HepG2 (cell line): ENCODE measurements at regions not wholly inside any gene's neighbourhood (a gene's known extent, or its start where the extent isn't known, plus 50 kb on each side); places are given as distances from the start of the nearest gene placed in this dataset.

Source experiments
- ATAC-seq: fragments of 200-7000 bp; cut with Tn5 transposase; 3 replicates; pipeline ENCODE4 v1.9.1; 2020; ENCODE audit warnings: mild to moderate bottlenecking, moderate library complexity
- BruUV-seq: library from RNA; stranded (reverse); fragments of 400-500 nt; replicated peaks from 2 replicates; lab custom pipeline; 2021; lab: Mats Ljungman, UMichigan
- CTCF ChIA-PET: fragments of 300-600 bp; formaldehyde crosslinking; extraction: SDS; loops from one replicate; lab custom pipeline; 2021; ENCODE audit warnings: low total read pairs, inconsistent platforms, low intra/inter-chr PET ratio; lab: Yijun Ruan, JAX
- POLR2A ChIA-PET: fragments of 350-600 bp; sonication (Branson Sonifier 250); formaldehyde crosslinking; loops from one replicate; lab custom pipeline; 2020; ENCODE audit warnings: antibody characterized with exemption, inconsistent platforms; lab: Yijun Ruan, JAX
- DNase-seq: peaks from one replicate; pipeline ENCODE4 v3.0.0-alpha.2; 2015; ENCODE audit warnings: low spot score
- FAIRE-seq: peaks from 3 replicates; lab custom pipeline; 2011; peaks lifted over from hg19 to GRCh38; lab: Jason Lieb, UNC
- H2AFZ ChIP-seq: one replicate; pipeline ENCODE4 v1.6.1; 2011; ENCODE audit warnings: low read length, inconsistent platforms
- H3K27ac ChIP-seq: fragments of 300-600 bp; 3 replicates; pipeline ENCODE4 v1.8.0; 2011; ENCODE audit warnings: mixed run types, mild to moderate bottlenecking, mixed read lengths, low read length, inconsistent platforms; ENCODE audit not compliant: insufficient read depth; ENCODE audit errors: extremely low read length
- H3K27me3 ChIP-seq, 2 experiments: fragments of 200-600 bp in 1 of 2; 2 replicates in 1 of 2; 3 replicates in 1 of 2; pipeline versions ENCODE4 v1.6.0 to v1.8.0; 2011; ENCODE audit warnings: low read length in 2 of 2, mild to moderate bottlenecking in 2 of 2, moderate library complexity in 2 of 2, inconsistent platforms in 1 of 2; ENCODE audit not compliant: insufficient read depth in 2 of 2, control insufficient read depth in 1 of 2
- H3K36me3 ChIP-seq, 2 experiments: fragments of 200-600 bp in 1 of 2; replicated peaks in 1 of 2; 2 replicates in 1 of 2; 3 replicates in 1 of 2; pipeline versions ENCODE4 v1.5.1 to v1.8.0; 2011; ENCODE audit warnings: low read length in 2 of 2, inconsistent platforms in 1 of 2; ENCODE audit not compliant: insufficient read depth in 2 of 2, control insufficient read depth in 1 of 2
- H3K4me1 ChIP-seq: 2 replicates; pipeline ENCODE4 v1.5.1; 2012; ENCODE audit warnings: low read length, inconsistent platforms; ENCODE audit not compliant: insufficient read depth
- H3K4me2 ChIP-seq: 2 replicates; pipeline ENCODE4 v1.6.0; 2011; ENCODE audit warnings: low read depth, low read length, inconsistent platforms
- H3K4me3 ChIP-seq, 3 experiments: fragments of 200-600 bp in 1 of 3; sonication (generic), shearing (Covaris generic) in 1 of 3; replicated peaks in 1 of 3; 2 replicates each; pipeline ENCODE4 v1.5.1; 2011 to 2016; ENCODE audit warnings: low read length in 3 of 3, inconsistent platforms in 2 of 3, low read depth in 2 of 3, mild to moderate bottlenecking in 2 of 3, control low read depth in 1 of 3, mixed read lengths in 1 of 3; ENCODE audit not compliant: insufficient read depth in 1 of 3
- H3K79me2 ChIP-seq: one replicate; pipeline ENCODE4 v1.6.1; 2011; ENCODE audit warnings: low read length, inconsistent platforms; ENCODE audit not compliant: insufficient read depth
- H3K9ac ChIP-seq: 2 replicates; pipeline ENCODE4 v1.6.0; 2011; ENCODE audit warnings: mild to moderate bottlenecking, low read depth, low read length, inconsistent platforms; ENCODE audit not compliant: insufficient read depth
- H3K9me3 ChIP-seq: 2 replicates; pipeline ENCODE4 v1.5.1; 2012; ENCODE audit warnings: mild to moderate bottlenecking, low read length
- H4K20me1 ChIP-seq: 2 replicates; pipeline ENCODE4 v1.6.0; 2011; ENCODE audit warnings: inconsistent platforms, mild to moderate bottlenecking, low read length, moderate library complexity; ENCODE audit not compliant: insufficient read depth
- KDM4B ChIP-seq: sonication (generic); formaldehyde crosslinking; IDR thresholded peaks from 2 replicates; pipeline ENCODE4 v1.4.0; 2020; ENCODE audit warnings: missing genetic modification reagents
- NFIB ChIP-seq: sonication (generic); formaldehyde crosslinking; IDR thresholded peaks from 2 replicates; pipeline ENCODE4 v1.9.0; 2021; ENCODE audit warnings: missing genetic modification reagents, mild to moderate bottlenecking, borderline replicate concordance
- RARA ChIP-seq: IDR thresholded peaks from 2 replicates; pipeline ENCODE4 v1.6.1; 2016; ENCODE audit warnings: missing genetic modification reagents, missing compliant biosample characterization
- RFX3 ChIP-seq: IDR thresholded peaks from 2 replicates; pipeline ENCODE4 v1.6.1; 2016; ENCODE audit warnings: missing biosample characterization, missing genetic modification reagents
- ZNF564 ChIP-seq: sonication (generic); formaldehyde crosslinking; IDR thresholded peaks from 2 replicates; pipeline ENCODE4 v1.8.1; 2023; ENCODE audit warnings: mild to moderate bottlenecking, missing genetic modification reagents
- ZNF703 ChIP-seq: sonication (generic); formaldehyde crosslinking; IDR thresholded peaks from 2 replicates; pipeline ENCODE4 v1.5.1; 2020; ENCODE audit warnings: missing genetic modification reagents, mild to moderate bottlenecking, moderate library complexity, borderline replicate concordance
- ZNF710 ChIP-seq: sonication (generic); formaldehyde crosslinking; IDR thresholded peaks from 2 replicates; pipeline ENCODE4 v1.5.0; 2020; ENCODE audit warnings: mild to moderate bottlenecking, missing genetic modification reagents, borderline replicate concordance
- ZNF772 ChIP-seq: sonication (generic); formaldehyde crosslinking; IDR thresholded peaks from 2 replicates; pipeline ENCODE4 v1.5.0; 2020; ENCODE audit warnings: mild to moderate bottlenecking, missing genetic modification reagents
- ZNF891 ChIP-seq: sonication (generic); formaldehyde crosslinking; IDR thresholded peaks from 2 replicates; pipeline ENCODE4 v1.5.0; 2020; ENCODE audit warnings: mild to moderate bottlenecking, missing genetic modification reagents
- ZSCAN12 ChIP-seq: sonication (generic); formaldehyde crosslinking; IDR thresholded peaks from 2 replicates; pipeline ENCODE4 v1.9.0; 2021; ENCODE audit warnings: mild to moderate bottlenecking, missing genetic modification reagents
- WGBS: methylation state at CpG from one replicate; pipeline ENCODE4 v1.1.6; 2017; ENCODE audit warnings: low lambda C conversion rate; 5-methylcytosine and 5-hydroxymethylcytosine counted together
- in situ Hi-C: cut with HindIII; loops from 2 replicates; pipeline ENCODE4 v1.10.0; 2017; ENCODE audit warnings: low pct_unique_long_range_greater_than_20kb; ENCODE audit not compliant: extremely low pct_ligation_motif_present
- intact Hi-C: fragments of 100-400 bp; cut with micrococcal nuclease; formaldehyde crosslinking; loops from one replicate; pipeline ENCODE4 v1.10.0; 2022; ENCODE audit not compliant: unreplicated experiment
- TF ChIP-seq, protein P1 (sequence below): sonication (generic); formaldehyde crosslinking; IDR thresholded peaks from 2 replicates; pipeline ENCODE4 v1.4.0; 2020; ENCODE audit warnings: mild to moderate bottlenecking, low read depth, missing genetic modification reagents

DNA sequence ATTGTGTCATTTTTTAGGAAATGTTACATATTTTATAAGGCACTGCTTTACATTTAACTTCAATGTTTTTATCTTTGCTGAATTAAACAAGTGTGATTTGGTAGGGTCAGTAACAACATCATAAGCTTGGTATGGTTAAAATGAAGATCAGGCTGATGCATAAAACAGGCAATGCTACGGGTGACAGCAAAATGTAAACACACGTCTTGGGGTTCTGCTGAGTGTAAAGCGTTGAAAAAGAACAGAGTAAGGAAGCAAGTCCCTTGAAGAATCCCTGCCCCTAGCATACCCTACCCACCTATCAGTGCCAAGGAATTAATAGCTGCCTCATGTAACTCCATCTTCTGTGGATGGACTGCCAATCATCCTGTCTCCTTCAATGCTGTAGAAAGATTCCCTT, 157.0 kb downstream of the CBLL2 start:
- 3% methylated on average over 3 of the region's 3 CpGs for WGBS
- H3K36me3 ChIP-seq = no peaks in the 10 kb centered on the region
- no peaks in the 10 kb centered on the region for H3K79me2 ChIP-seq
- TF ChIP-seq ZNF710 (CRISPR knock-in tag) (no peak), ZNF772 (CRISPR knock-in tag) (no peak), ZNF703 (CRISPR knock-in tag) (no peak), NFIB (CRISPR knock-in tag) (no peak), ZNF564 (CRISPR knock-in tag) (no peak), ZSCAN12 (CRISPR knock-in tag) (no peak), KDM4B (CRISPR knock-in tag) (no peak), RARA (CRISPR knock-in tag) (no peak), RFX3 (no peak), ZNF891 (CRISPR knock-in tag) (no peak)
- TF ChIP-seq, protein P1, sequence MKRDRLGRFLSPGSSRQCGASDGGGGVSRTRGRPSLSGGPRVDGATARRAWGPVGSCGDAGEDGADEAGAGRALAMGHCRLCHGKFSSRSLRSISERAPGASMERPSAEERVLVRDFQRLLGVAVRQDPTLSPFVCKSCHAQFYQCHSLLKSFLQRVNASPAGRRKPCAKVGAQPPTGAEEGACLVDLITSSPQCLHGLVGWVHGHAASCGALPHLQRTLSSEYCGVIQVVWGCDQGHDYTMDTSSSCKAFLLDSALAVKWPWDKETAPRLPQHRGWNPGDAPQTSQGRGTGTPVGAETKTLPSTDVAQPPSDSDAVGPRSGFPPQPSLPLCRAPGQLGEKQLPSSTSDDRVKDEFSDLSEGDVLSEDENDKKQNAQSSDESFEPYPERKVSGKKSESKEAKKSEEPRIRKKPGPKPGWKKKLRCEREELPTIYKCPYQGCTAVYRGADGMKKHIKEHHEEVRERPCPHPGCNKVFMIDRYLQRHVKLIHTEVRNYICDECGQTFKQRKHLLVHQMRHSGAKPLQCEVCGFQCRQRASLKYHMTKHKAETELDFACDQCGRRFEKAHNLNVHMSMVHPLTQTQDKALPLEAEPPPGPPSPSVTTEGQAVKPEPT (CRISPR knock-in tag) = no peak
- TF ChIP-seq, all 625 proteins: peak for 0
- H3K27ac ChIP-seq = no peak overlapping the region
- no peaks in the 10 kb centered on the region for H3K27me3 ChIP-seq
- in situ Hi-C loops (no loop called here), intact Hi-C loops (no loop called here)
- no peak for FAIRE-seq
- DNase-seq = no peak
- H3K4me2 ChIP-seq = no peak overlapping the region
- no peak overlapping the region for H2AFZ ChIP-seq
- no peaks in the 10 kb centered on the region for H3K4me1 ChIP-seq
- ChIA-PET CTCF (no interaction called here), POLR2A (no interaction called here)
- ATAC-seq = no peak
- no peaks in the 10 kb centered on the region for H3K9me3 ChIP-seq
- BruUV-seq = no TSS peak
- no peak overlapping the region for H3K9ac ChIP-seq
- H4K20me1 ChIP-seq = no peaks in the 10 kb centered on the region
- no peak overlapping the region for H3K4me3 ChIP-seq
